GM06990 (cell line): ENCODE measurements at regions not wholly inside any gene's neighbourhood (a gene's known extent, or its start where the extent isn't known, plus 50 kb on each side); places are given as distances from the start of the nearest gene placed in this dataset.
"Not testable (repeated sequence)": the region's sequence is repeated elsewhere in the genome, so short reads cannot be mapped to it uniquely, and the experiment has no call there.

Experiments used
- DNase-seq: peaks from one replicate; pipeline ENCODE4 v3.0.0-alpha.2; 2011; ENCODE audit not compliant: insufficient read length; ENCODE audit errors: extremely low read depth
- H3K27me3 ChIP-seq: replicated peaks from 2 replicates; pipeline ENCODE4 v1.6.0; 2011; ENCODE audit warnings: low read length; ENCODE audit not compliant: control insufficient read depth, insufficient read depth
- H3K36me3 ChIP-seq: 2 replicates; pipeline ENCODE4 v1.5.1; 2011; ENCODE audit warnings: low read length; ENCODE audit not compliant: control insufficient read depth, insufficient read depth
- H3K4me3 ChIP-seq: replicated peaks from 2 replicates; pipeline ENCODE4 v1.5.1; 2011; ENCODE audit warnings: low read depth, mild to moderate bottlenecking, control low read depth, low read length
- CTCF ChIP-seq: IDR thresholded peaks from 2 replicates; pipeline ENCODE4 v1.5.1; 2011; ENCODE audit warnings: low read length, control low read depth, mild to moderate bottlenecking, inconsistent platforms; ENCODE audit not compliant: insufficient read depth, poor library complexity, severe bottlenecking

GRCh38 chr12:131573631-131574394 is 137.1 kb upstream of the SFSWAP start:
- Histone ChIP-seq H3K36me3 (no peaks in the 10 kb centered on the region), H3K27me3 (no peaks in the 10 kb centered on the region; the same call in none of the 2 replicates), H3K4me3 (no peak overlapping the region)
- TF ChIP-seq CTCF, result no peak
- no peak for DNase-seq

- H3K27me3 ChIP-seq, result no peaks in the 10 kb centered on the region; the same call in none of the 2 replicates
These were observed 136.5 kb upstream of the SFSWAP start for GRCh38 chr12:131574395-131574771.

GRCh38 chr12:131575371-131575770 is 135.5 kb upstream of the SFSWAP start:
- no peaks in the 10 kb centered on the region for H3K36me3 ChIP-seq
- H3K4me3 ChIP-seq, result no peak overlapping the region
- no peak for TF ChIP-seq CTCF
- no peaks in the 10 kb centered on the region; the same call in none of the 2 replicates for H3K27me3 ChIP-seq
- DNase-seq, result no peak

More at GRCh38 chr12:131574395-131574771, 136.5 kb upstream of the SFSWAP start:
- Histone ChIP-seq H3K36me3 (no peaks in the 10 kb centered on the region), H3K4me3 (no peak overlapping the region)
- no peak for TF ChIP-seq CTCF
- no peak for DNase-seq

GRCh38 chr12:131576734-131577133 is 134.2 kb upstream of the SFSWAP start:
- not testable (repeated sequence) for H3K36me3 ChIP-seq, H3K4me3 ChIP-seq, DNase-seq, H3K27me3 ChIP-seq

- Histone ChIP-seq H3K4me3 (no peak overlapping the region), H3K36me3 (no peaks in the 10 kb centered on the region), H3K27me3 (no peaks in the 10 kb centered on the region; the same call in none of the 2 replicates)
- DNase-seq, result no peak
- no peak for TF ChIP-seq CTCF
These were observed 133.1 kb upstream of the SFSWAP start for GRCh38 chr12:131577766-131578165.

- Histone ChIP-seq H3K36me3 (no peaks in the 10 kb centered on the region), H3K27me3 (no peaks in the 10 kb centered on the region; the same call in 1 of the 2 replicates), H3K4me3 (no peak overlapping the region)
- TF ChIP-seq CTCF, result no peak
- no peak for DNase-seq
These were observed 131.9 kb upstream of the SFSWAP start for GRCh38 chr12:131578828-131579470.
